HCT116 (cell line): ENCODE measurements at regions not wholly inside any gene's neighbourhood (a gene's known extent, or its start where the extent isn't known, plus 50 kb on each side); places are given as distances from the start of the nearest gene placed in this dataset.

Experiments
- FOSL1 ChIP-seq: IDR thresholded peaks from 2 replicates; pipeline ENCODE4 v1.6.1; 2012; ENCODE audit warnings: low read depth
- JUND ChIP-seq: IDR thresholded peaks from 2 replicates; pipeline ENCODE4 v1.6.1; 2012
- POLR2A ChIP-seq: IDR thresholded peaks from 2 replicates; pipeline ENCODE4 v1.7.0; 2011; ENCODE audit warnings: borderline replicate concordance; ENCODE audit not compliant: insufficient read depth, insufficient read length; ENCODE audit errors: extremely low read depth
- RAD21 ChIP-seq: IDR thresholded peaks from 2 replicates; pipeline ENCODE4 v1.6.1; 2012; ENCODE audit warnings: low read depth, mild to moderate bottlenecking
- SP1 ChIP-seq: IDR thresholded peaks from 2 replicates; pipeline ENCODE4 v1.6.1; 2012; ENCODE audit warnings: low read depth
- TF ChIP-seq, protein P1 (sequence below): IDR thresholded peaks from 2 replicates; pipeline ENCODE4 v1.6.1; 2011; ENCODE audit warnings: mild to moderate bottlenecking, low read length, moderate library complexity; ENCODE audit not compliant: insufficient replicate concordance; ENCODE audit errors: extremely low read depth
- TF ChIP-seq, protein P2 (sequence below), 3 experiments: fragments of 200-600 bp in 1 of 3; sonication (generic) in 1 of 3; IDR thresholded peaks in 2 of 3; conservative IDR thresholded peaks in 1 of 3; 2 replicates each; pipeline ENCODE4 v1.5.1; 2012 to 2017; ENCODE audit warnings: low read depth in 2 of 3, low read length in 2 of 3, antibody characterized with exemption in 1 of 3, borderline replicate concordance in 1 of 3, control low read depth in 1 of 3, mild to moderate bottlenecking in 1 of 3, mixed read lengths in 1 of 3, mixed run types in 1 of 3, moderate library complexity in 1 of 3; ENCODE audit not compliant: insufficient read depth in 1 of 3

DNA sequence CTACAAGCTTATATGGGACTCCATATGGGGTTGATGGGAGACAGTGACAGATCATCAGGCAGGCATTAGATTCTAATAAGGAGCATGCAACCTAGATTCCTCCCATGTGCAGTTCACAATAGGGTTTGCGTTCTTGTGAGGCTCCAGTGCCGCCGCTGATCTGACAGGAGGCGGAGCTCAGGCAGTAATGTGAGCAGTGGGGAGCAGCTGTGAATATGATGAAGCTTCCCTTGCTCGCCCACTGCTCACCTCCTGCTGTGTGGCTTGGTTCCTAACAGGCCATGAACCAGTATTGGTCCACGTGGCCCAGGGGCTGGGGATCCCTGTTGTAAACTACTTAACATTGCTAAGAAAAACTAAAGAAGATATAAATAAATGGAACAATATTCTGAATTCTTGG is 378.4 kb downstream of the KCNRG start:
- TF ChIP-seq, protein P1, sequence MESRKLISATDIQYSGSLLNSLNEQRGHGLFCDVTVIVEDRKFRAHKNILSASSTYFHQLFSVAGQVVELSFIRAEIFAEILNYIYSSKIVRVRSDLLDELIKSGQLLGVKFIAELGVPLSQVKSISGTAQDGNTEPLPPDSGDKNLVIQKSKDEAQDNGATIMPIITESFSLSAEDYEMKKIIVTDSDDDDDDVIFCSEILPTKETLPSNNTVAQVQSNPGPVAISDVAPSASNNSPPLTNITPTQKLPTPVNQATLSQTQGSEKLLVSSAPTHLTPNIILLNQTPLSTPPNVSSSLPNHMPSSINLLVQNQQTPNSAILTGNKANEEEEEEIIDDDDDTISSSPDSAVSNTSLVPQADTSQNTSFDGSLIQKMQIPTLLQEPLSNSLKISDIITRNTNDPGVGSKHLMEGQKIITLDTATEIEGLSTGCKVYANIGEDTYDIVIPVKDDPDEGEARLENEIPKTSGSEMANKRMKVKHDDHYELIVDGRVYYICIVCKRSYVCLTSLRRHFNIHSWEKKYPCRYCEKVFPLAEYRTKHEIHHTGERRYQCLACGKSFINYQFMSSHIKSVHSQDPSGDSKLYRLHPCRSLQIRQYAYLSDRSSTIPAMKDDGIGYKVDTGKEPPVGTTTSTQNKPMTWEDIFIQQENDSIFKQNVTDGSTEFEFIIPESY: no peak
- TF ChIP-seq, protein P2, sequence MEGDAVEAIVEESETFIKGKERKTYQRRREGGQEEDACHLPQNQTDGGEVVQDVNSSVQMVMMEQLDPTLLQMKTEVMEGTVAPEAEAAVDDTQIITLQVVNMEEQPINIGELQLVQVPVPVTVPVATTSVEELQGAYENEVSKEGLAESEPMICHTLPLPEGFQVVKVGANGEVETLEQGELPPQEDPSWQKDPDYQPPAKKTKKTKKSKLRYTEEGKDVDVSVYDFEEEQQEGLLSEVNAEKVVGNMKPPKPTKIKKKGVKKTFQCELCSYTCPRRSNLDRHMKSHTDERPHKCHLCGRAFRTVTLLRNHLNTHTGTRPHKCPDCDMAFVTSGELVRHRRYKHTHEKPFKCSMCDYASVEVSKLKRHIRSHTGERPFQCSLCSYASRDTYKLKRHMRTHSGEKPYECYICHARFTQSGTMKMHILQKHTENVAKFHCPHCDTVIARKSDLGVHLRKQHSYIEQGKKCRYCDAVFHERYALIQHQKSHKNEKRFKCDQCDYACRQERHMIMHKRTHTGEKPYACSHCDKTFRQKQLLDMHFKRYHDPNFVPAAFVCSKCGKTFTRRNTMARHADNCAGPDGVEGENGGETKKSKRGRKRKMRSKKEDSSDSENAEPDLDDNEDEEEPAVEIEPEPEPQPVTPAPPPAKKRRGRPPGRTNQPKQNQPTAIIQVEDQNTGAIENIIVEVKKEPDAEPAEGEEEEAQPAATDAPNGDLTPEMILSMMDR (IDR thresholded peaks at IDR 0.05 in 2 of 3, conservative IDR thresholded peaks at IDR 0.05 in 1 of 3; ENCODE audit: borderline replicate concordance in 1 of 3, insufficient read depth in 1 of 3, low read depth in 2 of 3, low read length in 2 of 3): no peak
- no peak for TF ChIP-seq JUND
- no peak for TF ChIP-seq POLR2A
- no peak for TF ChIP-seq SP1
- no peak for TF ChIP-seq FOSL1
- no peak for TF ChIP-seq RAD21
